HFF-Myc (cell line): ENCODE measurements at regions not wholly inside any gene's neighbourhood (a gene's known extent, or its start where the extent isn't known, plus 50 kb on each side); places are given as distances from the start of the nearest gene placed in this dataset.
"Not testable (repeated sequence)": the region's sequence is repeated elsewhere in the genome, so short reads cannot be mapped to it uniquely, and the experiment has no call there.

ENCODE experiments used
- DNase-seq: peaks from one replicate; pipeline ENCODE4 v3.0.0-alpha.2; 2011; ENCODE audit warnings: low read depth; ENCODE audit errors: extremely low read depth
- H3K4me3 ChIP-seq: replicated peaks from 2 replicates; pipeline ENCODE4 v1.5.1; 2011; ENCODE audit warnings: low read depth, mild to moderate bottlenecking, control low read depth, low read length
- TF ChIP-seq, protein P1 (sequence below): IDR thresholded peaks from 2 replicates; pipeline ENCODE4 v1.5.1; 2012; ENCODE audit warnings: mild to moderate bottlenecking, low read depth, low read length, control low read depth; ENCODE audit errors: missing control alignments

DNA sequence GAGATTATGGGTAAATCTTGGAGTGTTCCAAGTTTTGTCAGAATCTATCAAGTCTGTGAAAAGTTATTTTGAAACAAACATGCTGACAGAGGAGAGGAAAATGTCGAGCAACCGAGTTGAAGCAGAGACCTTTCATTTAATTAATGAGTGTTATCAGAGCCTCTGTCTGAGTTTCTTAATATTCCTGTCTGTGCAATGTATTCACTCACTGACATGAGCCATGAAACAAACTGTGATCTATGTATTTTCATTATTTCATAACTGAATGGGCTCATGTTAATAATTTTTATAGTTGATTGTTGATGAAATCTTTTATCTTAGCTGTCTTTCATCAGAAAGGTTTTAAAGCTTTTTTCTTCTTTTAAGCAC, 144.2 kb upstream of the FAR2 start:
- no peak overlapping the region for H3K4me3 ChIP-seq
- no peak for DNase-seq
- TF ChIP-seq, protein P1, sequence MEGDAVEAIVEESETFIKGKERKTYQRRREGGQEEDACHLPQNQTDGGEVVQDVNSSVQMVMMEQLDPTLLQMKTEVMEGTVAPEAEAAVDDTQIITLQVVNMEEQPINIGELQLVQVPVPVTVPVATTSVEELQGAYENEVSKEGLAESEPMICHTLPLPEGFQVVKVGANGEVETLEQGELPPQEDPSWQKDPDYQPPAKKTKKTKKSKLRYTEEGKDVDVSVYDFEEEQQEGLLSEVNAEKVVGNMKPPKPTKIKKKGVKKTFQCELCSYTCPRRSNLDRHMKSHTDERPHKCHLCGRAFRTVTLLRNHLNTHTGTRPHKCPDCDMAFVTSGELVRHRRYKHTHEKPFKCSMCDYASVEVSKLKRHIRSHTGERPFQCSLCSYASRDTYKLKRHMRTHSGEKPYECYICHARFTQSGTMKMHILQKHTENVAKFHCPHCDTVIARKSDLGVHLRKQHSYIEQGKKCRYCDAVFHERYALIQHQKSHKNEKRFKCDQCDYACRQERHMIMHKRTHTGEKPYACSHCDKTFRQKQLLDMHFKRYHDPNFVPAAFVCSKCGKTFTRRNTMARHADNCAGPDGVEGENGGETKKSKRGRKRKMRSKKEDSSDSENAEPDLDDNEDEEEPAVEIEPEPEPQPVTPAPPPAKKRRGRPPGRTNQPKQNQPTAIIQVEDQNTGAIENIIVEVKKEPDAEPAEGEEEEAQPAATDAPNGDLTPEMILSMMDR, result no peak

DNA sequence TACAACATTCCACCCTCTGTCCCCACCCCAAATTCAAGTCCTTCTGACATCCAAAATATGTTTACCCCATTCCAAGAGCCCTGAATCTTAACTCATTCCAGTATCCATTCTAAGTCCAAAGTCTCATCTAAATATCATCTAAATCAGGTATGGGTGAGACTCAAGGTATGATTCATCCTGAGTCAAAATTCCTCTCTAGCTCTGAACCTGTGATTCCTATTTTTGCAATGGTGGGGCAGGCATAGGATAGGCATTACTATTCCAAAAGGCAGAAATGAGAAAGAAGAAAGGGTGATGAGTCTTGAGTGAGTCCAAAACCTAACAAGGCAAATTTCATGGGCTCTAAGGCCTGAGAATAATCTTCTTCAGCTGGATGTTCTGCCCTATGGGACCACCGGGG, 140.3 kb upstream of the FAR2 start:
- DNase-seq, result no peak
- H3K4me3 ChIP-seq, result no peak overlapping the region

DNA sequence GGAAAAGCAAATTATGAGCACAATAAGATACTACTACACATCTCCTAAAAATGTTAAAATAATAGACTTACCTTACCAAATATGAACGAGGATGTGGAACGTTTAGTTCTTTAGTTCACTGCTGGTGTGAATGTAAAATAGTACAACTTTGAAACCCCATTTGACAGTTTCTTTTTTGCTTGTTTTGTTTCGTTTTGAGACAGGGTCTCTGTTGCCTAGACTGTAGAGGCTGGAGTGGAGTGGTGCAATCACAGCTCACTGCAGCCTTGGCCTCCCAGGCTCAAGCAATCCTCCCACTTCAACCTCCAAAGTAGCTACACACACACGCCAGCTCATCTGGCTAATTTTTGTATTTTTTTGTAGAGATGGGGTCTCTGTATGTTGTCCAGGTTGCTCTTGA, 136.4 kb upstream of the FAR2 start:
- TF ChIP-seq, protein P1, result no peak
- no peak for DNase-seq
- H3K4me3 ChIP-seq, result no peak overlapping the region

More for the DNA sequence above, 140.3 kb upstream of the FAR2 start:
- TF ChIP-seq, protein P1, result no peak

DNA sequence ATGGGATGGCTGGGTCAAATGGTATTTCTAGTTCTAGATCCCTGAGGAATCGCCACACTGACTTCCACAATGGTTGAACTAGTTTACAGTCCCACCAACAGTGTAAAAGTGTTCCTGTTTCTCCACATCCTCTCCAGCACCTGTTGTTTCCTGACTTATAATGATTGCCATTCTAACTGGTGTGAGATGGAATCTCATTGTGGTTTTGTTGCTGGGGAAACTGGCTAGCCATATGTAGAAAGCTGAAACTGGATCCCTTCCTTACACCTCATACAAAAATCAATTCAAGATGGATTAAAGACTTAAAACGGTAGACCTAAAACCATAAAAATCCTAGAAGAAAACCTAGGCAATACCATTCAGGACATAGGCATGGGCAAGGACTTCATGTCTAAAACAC, 131.5 kb upstream of the FAR2 start:
- DNase-seq, H3K4me3 ChIP-seq: not testable (repeated sequence)

DNA sequence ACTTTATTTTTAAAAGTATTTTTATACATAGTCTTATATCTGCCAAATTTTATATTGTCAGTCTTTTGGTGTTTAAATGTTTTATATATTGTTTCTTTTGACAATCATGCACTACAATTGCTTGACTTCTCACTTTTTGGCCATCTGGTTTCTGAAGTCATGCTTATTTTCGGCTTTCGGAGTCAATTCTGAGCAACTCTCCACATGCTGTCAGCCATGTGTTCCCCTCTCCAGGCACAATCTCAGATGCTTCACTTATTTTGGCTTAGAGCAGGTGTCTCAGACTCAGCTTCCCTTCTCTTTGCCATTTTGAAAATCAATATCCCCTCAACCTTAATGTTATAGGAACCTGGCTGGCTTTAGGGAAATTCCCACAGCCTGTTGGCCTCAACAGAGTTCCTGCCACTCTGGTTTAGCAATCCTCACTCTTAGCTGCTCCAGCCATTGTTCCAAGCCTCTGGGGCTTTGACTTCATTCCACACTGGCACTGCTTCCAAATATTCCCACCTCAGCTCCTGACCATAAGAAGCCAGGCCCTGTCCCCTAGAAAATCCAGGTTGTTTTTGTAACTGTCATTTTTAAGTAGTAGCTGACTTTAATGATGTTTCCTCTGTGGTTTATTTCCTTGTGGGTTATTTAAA, 125.5 kb upstream of the FAR2 start:
- TF ChIP-seq, protein P1, result no peak
- H3K4me3 ChIP-seq, result no peak overlapping the region
- DNase-seq, result no peak

DNA sequence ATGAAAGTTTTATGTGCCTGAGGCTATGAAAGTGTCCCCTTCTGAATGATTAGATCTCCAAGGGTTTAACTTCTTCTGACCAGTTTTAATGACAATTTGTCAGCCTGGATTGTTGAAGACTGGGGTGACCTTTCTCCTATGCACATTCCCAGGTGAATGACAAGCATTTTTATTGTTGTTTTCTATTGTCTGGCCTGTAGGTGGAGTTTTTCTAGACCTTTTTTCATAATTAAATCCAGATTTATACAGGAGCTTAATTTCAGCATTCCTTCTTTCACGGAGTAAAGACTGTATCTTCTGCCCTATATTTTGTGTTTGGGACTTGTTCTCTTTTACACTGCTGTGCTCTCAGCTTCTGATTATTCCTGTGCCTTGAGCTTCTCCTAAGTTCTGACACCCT, 125.0 kb upstream of the FAR2 start:
- H3K4me3 ChIP-seq, result no peak overlapping the region
- DNase-seq, result no peak
- TF ChIP-seq, protein P1, result peak; percentile 17

DNA sequence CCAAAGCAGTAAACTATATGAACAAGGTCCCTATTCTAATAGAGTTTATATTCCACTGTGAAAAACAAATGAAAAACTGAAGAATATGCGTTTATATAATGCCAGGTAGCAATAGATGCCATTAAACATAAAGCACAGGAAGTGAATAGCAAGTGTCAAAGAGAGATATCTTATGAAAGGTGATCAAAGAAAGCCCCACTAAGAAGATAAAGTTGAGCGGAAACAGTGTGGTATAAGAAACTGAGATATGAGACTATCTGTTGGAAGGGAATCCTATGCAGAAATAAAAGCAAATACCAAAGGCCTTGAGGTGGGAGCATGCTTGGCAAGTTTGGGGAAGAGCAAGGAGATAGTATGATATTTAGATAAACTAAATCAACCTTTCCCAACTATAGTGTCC, 123.1 kb upstream of the FAR2 start:
- no peak for DNase-seq
- no peak overlapping the region for H3K4me3 ChIP-seq
- TF ChIP-seq, protein P1, result no peak
